Right atrium auricular region (tissue), 2 donors: ENCODE measurements at regions not wholly inside any gene's neighbourhood (a gene's known extent, or its start where the extent isn't known, plus 50 kb on each side); places are given as distances from the start of the nearest gene placed in this dataset.

Experiments
- DNase-seq: peaks from one replicate; pipeline ENCODE4 v3.0.0-alpha.2; 2019; ENCODE audit warnings: low spot score
- H3K27ac ChIP-seq, 2 donors: fragments of 200-600 bp; sonication (generic); 1 replicate in 1 of 2; 2 replicates in 1 of 2; pipeline ENCODE4 v1.5.1; 2016 to 2019
- H3K27me3 ChIP-seq, 2 donors: fragments of 200-600 bp; sonication (generic); one replicate each; pipeline versions ENCODE4 v1.5.1 to v1.6.0; 2017 to 2019
- H3K36me3 ChIP-seq: fragments of 200-600 bp; sonication (generic); one replicate; pipeline ENCODE4 v1.5.1; 2016
- H3K4me1 ChIP-seq, 2 donors: fragments of 200-600 bp; sonication (generic); one replicate each; pipeline versions ENCODE4 v1.5.1 to v1.6.0; 2017 to 2019
- H3K4me3 ChIP-seq, 2 donors: fragments of 200-600 bp; sonication (generic); 1 replicate in 1 of 2; 2 replicates in 1 of 2; pipeline ENCODE4 v1.5.1; 2017 to 2019; ENCODE audit warnings: mild to moderate bottlenecking in 1 of 2, moderate library complexity in 1 of 2
- H3K9me3 ChIP-seq, 2 donors: fragments of 200-600 bp; sonication (generic); one replicate each; pipeline ENCODE4 v1.5.1; 2019
- TF ChIP-seq, protein P1 (sequence below), 2 donors: fragments of 200-600 bp; sonication (generic); IDR thresholded peaks; one replicate each; pipeline ENCODE4 v1.5.1; 2019; ENCODE audit warnings: antibody characterized with exemption in 2 of 2

DNA sequence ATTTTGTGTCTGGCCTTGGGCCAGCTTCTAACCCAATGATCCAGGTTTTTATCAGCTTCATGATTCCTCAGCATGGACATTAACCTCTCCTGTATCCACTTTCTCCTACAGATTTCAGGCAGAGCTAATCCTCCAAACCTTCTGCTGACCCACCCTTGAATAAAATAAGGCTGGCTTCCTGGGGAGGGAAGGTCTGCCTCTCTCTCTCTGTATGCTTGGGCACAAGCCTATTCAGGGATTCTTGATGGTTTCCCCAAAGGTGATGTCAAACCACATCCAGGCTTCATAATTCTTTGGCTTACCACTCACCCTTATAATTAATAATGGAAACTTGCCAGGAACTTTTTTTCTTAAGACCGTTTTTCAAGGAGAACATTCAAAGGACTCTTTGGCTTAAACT is 240.1 kb downstream of the UTP18 start:
- Histone ChIP-seq H3K27ac (no peak overlapping the region), H3K36me3 (no peaks in the 10 kb centered on the region), H3K4me1 (no peaks in the 10 kb centered on the region), H3K9me3 (no peaks in the 10 kb centered on the region), H3K27me3 (no peaks in the 10 kb centered on the region), H3K4me3 (no peak overlapping the region)
- DNase-seq: no peak
- TF ChIP-seq, protein P1, sequence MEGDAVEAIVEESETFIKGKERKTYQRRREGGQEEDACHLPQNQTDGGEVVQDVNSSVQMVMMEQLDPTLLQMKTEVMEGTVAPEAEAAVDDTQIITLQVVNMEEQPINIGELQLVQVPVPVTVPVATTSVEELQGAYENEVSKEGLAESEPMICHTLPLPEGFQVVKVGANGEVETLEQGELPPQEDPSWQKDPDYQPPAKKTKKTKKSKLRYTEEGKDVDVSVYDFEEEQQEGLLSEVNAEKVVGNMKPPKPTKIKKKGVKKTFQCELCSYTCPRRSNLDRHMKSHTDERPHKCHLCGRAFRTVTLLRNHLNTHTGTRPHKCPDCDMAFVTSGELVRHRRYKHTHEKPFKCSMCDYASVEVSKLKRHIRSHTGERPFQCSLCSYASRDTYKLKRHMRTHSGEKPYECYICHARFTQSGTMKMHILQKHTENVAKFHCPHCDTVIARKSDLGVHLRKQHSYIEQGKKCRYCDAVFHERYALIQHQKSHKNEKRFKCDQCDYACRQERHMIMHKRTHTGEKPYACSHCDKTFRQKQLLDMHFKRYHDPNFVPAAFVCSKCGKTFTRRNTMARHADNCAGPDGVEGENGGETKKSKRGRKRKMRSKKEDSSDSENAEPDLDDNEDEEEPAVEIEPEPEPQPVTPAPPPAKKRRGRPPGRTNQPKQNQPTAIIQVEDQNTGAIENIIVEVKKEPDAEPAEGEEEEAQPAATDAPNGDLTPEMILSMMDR (IDR thresholded peaks at IDR 0.05): no peak

DNA sequence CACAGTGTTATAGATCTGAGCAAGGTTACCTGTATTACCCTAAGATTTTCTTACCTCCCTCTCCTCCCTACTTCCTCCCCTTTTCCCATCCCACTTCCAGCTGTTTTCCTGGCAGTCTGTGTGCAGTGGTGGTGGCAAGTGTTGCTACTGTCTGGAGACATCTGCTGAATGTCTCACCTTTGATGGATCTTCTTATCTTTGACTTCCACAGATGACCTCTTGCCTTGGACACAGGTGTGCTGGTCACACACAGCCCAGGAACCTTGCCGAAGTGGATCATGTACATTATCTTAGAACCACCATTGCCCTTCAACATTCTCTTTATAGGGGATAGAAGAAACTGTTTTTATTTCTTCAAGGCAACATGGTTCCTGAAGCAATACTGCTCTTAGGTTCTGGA is 245.1 kb downstream of the UTP18 start:
- TF ChIP-seq, protein P1 (IDR thresholded peaks at IDR 0.05): no peak
- no peaks in the 10 kb centered on the region for H3K36me3 ChIP-seq
- no peak for DNase-seq
- no peaks in the 10 kb centered on the region for H3K9me3 ChIP-seq
- no peaks in the 10 kb centered on the region for H3K4me1 ChIP-seq
- no peak overlapping the region for H3K27ac ChIP-seq
- no peaks in the 10 kb centered on the region for H3K27me3 ChIP-seq
- no peak overlapping the region for H3K4me3 ChIP-seq

DNA sequence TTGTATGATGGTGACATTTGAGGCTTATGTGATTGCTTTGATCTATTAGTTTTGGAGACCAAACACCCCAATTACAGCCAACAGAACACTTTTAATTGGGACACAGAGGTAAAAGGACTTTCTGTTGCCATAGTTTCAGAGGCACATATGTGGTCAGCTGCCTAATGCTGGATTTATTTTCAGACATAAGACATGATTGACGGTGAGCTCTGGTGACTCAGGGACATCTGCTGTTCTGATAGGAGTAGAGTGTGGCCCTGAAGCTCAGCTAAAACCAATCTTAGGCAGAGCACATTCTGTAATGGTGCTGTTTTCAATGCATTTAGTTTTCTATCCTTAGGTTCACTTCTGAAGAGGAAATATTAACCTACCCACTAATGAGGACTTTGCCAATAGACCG is 247.1 kb downstream of the UTP18 start:
- H3K27me3 ChIP-seq: no peaks in the 10 kb centered on the region
- no peak for DNase-seq
- no peaks in the 10 kb centered on the region for H3K9me3 ChIP-seq
- no peak overlapping the region for H3K4me3 ChIP-seq
- H3K36me3 ChIP-seq: no peaks in the 10 kb centered on the region
- H3K4me1 ChIP-seq: no peaks in the 10 kb centered on the region
- TF ChIP-seq, protein P1 (IDR thresholded peaks at IDR 0.05): no peak
- H3K27ac ChIP-seq: no peak overlapping the region

DNA sequence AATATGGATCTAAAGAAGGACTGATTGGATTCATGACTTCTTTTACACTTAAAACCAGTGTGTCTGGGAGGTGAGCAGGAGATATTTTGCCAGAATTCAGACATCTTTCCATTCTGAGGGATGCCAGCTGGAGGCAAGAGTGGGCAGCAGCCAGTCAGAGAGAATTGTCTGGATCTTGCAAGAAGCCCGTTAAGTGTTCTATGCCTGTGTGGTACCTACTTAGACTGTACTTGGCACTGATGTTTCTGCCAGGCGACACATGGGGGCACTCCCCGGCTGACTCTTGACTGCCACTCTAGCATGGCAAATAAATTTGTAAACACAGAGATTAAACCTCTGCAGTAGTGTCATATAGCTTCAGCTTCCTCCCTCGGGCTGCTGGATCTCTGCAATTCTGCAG is 247.7 kb downstream of the UTP18 start:
- H3K36me3 ChIP-seq: no peaks in the 10 kb centered on the region
- no peaks in the 10 kb centered on the region for H3K4me1 ChIP-seq
- H3K4me3 ChIP-seq: no peak overlapping the region
- DNase-seq: no peak
- TF ChIP-seq, protein P1 (IDR thresholded peaks at IDR 0.05): no peak
- no peaks in the 10 kb centered on the region for H3K9me3 ChIP-seq
- no peaks in the 10 kb centered on the region for H3K27me3 ChIP-seq
- no peak overlapping the region for H3K27ac ChIP-seq

DNA sequence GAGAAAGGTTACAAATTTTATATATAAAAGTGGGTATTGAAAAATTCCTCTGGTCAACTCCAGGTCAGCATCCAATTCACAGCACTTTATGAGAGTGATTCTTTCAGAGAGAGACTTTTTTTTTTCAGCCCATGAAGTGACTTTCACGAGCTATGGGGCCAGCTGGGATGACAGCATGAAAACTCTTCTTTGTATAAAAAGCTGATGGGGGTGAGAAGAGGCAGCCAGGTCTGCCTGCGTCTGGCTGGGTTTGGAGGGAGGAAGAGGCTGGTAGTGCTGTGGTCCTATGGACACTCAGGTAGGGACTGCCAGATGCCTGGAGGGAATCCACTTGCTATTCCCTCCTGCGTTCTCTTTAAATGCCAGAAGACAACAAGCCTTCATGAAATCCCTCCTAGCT is 250.6 kb downstream of the UTP18 start:
- DNase-seq: no peak
- no peaks in the 10 kb centered on the region for H3K27me3 ChIP-seq
- no peaks in the 10 kb centered on the region for H3K4me1 ChIP-seq
- H3K4me3 ChIP-seq: no peak overlapping the region
- H3K9me3 ChIP-seq: no peaks in the 10 kb centered on the region
- H3K27ac ChIP-seq: no peak overlapping the region
- TF ChIP-seq, protein P1 (IDR thresholded peaks at IDR 0.05): no peak
- no peaks in the 10 kb centered on the region for H3K36me3 ChIP-seq

DNA sequence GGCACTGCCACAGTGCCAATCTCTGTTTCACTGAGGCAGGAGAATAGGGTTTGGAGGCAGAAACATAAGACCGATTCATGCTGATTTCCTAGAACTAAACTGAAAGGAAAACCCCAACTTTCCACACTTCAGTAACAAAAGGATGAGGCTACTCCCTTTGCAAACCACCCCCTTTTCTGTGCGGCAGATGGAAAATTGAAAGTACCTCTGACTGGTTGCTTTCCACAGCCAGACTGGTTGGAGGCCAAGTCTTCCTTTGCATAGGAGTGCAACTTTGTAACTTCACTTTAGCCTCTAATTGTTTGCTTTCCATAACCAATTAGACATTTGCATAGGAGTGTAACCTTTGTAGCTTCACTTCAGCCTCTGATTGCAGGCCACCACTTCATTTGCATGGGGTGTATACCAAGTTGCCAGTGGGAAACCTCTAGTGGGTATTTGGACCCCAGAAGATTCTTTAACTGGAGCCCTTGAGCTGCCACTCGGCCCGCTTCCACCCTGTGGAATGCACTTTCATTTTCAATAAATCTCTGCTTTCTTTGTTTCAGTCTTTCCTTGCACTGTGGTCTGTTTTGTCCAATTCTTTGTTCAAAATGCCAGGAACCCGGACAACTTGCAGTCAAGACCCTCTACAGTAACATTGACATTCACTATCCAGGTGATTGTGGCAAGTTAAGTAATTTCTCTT is 252.0 kb downstream of the UTP18 start:
- Histone ChIP-seq H3K36me3 (no peaks in the 10 kb centered on the region), H3K27me3 (no peaks in the 10 kb centered on the region), H3K9me3 (no peaks in the 10 kb centered on the region), H3K4me1 (no peaks in the 10 kb centered on the region), H3K4me3 (no peak overlapping the region), H3K27ac (no peak overlapping the region)
- TF ChIP-seq, protein P1 (IDR thresholded peaks at IDR 0.05): no peak
- no peak for DNase-seq
